ENCODE measurements at regions not wholly inside any gene's neighbourhood (a gene's known extent, or its start where the extent isn't known, plus 50 kb on each side); places are given as distances from the start of the nearest gene placed in this dataset.

DNA sequence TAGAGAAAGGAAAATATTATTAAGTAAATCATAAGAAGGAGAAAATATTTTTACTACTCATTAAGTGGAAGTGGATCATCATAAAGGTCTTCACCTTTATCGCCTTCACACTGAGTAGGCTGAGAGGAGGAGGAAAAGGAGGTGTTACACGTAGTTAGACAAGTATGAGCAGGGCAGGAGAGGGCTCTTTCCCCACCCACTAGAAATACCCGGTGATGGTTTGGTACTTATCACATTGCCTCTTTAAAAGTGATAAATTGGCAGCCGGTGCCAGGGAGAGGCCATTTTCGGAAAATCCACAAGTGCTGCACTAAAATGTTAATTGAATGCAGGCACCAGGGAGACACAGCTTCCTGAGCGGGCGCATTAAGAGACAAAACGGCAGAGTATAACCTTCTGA lies 598.7 kb upstream of the SOX11 start:
- ChIA-PET CTCF (ENCODE audit: low intra/inter-chr PET ratio, low total read pairs) (no interaction called here), POLR2A (no interaction called here)
- H3K9me3 ChIP-seq (ENCODE audit: low read length), result peaks cover 99% of the 10 kb centered on the region
- WGBS (ENCODE audit: low lambda C conversion rate), result 17% methylated on average over 8 of the region's 8 CpGs
- H3K4me2 ChIP-seq (ENCODE audit: low read depth, low read length), result no peak overlapping the region
- H2AFZ ChIP-seq (ENCODE audit: low read length), result no peak overlapping the region
- no peak for TF ChIP-seq ZNF674 (CRISPR knock-in tag; IDR thresholded peaks at IDR 0.05; ENCODE audit: low read depth)
- TF ChIP-seq, protein P1, sequence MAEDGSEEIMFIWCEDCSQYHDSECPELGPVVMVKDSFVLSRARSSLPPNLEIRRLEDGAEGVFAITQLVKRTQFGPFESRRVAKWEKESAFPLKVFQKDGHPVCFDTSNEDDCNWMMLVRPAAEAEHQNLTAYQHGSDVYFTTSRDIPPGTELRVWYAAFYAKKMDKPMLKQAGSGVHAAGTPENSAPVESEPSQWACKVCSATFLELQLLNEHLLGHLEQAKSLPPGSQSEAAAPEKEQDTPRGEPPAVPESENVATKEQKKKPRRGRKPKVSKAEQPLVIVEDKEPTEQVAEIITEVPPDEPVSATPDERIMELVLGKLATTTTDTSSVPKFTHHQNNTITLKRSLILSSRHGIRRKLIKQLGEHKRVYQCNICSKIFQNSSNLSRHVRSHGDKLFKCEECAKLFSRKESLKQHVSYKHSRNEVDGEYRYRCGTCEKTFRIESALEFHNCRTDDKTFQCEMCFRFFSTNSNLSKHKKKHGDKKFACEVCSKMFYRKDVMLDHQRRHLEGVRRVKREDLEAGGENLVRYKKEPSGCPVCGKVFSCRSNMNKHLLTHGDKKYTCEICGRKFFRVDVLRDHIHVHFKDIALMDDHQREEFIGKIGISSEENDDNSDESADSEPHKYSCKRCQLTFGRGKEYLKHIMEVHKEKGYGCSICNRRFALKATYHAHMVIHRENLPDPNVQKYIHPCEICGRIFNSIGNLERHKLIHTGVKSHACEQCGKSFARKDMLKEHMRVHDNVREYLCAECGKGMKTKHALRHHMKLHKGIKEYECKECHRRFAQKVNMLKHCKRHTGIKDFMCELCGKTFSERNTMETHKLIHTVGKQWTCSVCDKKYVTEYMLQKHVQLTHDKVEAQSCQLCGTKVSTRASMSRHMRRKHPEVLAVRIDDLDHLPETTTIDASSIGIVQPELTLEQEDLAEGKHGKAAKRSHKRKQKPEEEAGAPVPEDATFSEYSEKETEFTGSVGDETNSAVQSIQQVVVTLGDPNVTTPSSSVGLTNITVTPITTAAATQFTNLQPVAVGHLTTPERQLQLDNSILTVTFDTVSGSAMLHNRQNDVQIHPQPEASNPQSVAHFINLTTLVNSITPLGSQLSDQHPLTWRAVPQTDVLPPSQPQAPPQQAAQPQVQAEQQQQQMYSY (CRISPR knock-in tag; IDR thresholded peaks at IDR 0.05), result no peak
- no peak for TF ChIP-seq ZNF709 (CRISPR knock-in tag; IDR thresholded peaks at IDR 0.05)
- in situ Hi-C loops (cut with HindIII; ENCODE audit: extremely low pct_ligation_motif_present, low pct_unique_long_range_greater_than_20kb), result no loop called here
- ATAC-seq (no peak), FAIRE-seq (no peak), DNase-seq (ENCODE audit: low spot score) (no peak)
- no peak overlapping the region for H3K27ac ChIP-seq (ENCODE audit: extremely low read length, insufficient read depth, low read length)
- H4K20me1 ChIP-seq (ENCODE audit: insufficient read depth, low read length), result no peaks in the 10 kb centered on the region
- no peaks in the 10 kb centered on the region for H3K4me1 ChIP-seq (ENCODE audit: insufficient read depth, low read length)
- H3K27me3 ChIP-seq (ENCODE audit: control insufficient read depth in 1 of 2, insufficient read depth in 2 of 2, low read length in 2 of 2), result no peaks in the 10 kb centered on the region
- H3K9ac ChIP-seq (ENCODE audit: insufficient read depth, low read depth, low read length), result no peak overlapping the region
- no TSS peak for BruUV-seq (replicated peaks)
- H3K79me2 ChIP-seq (ENCODE audit: insufficient read depth, low read length), result no peaks in the 10 kb centered on the region
- intact Hi-C loops (cut with micrococcal nuclease; ENCODE audit: unreplicated experiment), result no loop called here
- no peak overlapping the region for H3K4me3 ChIP-seq (replicated peaks in 1 of 3; ENCODE audit: insufficient read depth in 1 of 3, low read depth in 2 of 3, low read length in 3 of 3)
- no peaks in the 10 kb centered on the region for H3K36me3 ChIP-seq (replicated peaks in 1 of 2; ENCODE audit: control insufficient read depth in 1 of 2, insufficient read depth in 2 of 2, low read length in 2 of 2)

DNA sequence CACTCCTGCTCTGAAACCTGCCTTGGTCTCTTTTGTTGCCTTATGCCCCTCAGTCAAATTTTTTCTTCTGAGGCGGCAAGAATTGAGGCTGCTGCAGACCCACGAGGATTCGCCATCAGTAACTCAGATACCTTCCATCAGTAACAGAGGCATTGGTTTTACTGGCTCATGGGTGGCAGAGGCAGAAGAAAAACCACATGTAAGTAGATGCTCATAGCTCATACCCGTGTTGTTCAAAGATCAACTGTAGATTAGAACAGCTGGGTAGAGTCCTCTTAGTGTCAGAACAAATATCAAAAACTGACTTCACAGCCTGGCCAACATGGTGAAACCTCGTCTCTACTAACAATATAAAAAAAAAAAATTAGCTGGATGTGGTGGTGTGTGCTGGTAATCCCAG lies 598.0 kb upstream of the SOX11 start:
- no peak overlapping the region for H3K9ac ChIP-seq (ENCODE audit: insufficient read depth, low read depth, low read length)
- H2AFZ ChIP-seq (ENCODE audit: low read length), result no peak overlapping the region
- ChIA-PET POLR2A (no interaction called here), CTCF (ENCODE audit: low intra/inter-chr PET ratio, low total read pairs) (no interaction called here)
- BruUV-seq (replicated peaks), result no TSS peak
- DNase-seq (ENCODE audit: low spot score) (no peak), FAIRE-seq (no peak), ATAC-seq (no peak)
- no peaks in the 10 kb centered on the region for H3K36me3 ChIP-seq (replicated peaks in 1 of 2; ENCODE audit: control insufficient read depth in 1 of 2, insufficient read depth in 2 of 2, low read length in 2 of 2)
- no peak overlapping the region for H3K4me3 ChIP-seq (replicated peaks in 1 of 3; ENCODE audit: insufficient read depth in 1 of 3, low read depth in 2 of 3, low read length in 3 of 3)
- no peaks in the 10 kb centered on the region for H4K20me1 ChIP-seq (ENCODE audit: insufficient read depth, low read length)
- no peaks in the 10 kb centered on the region for H3K4me1 ChIP-seq (ENCODE audit: insufficient read depth, low read length)
- H3K79me2 ChIP-seq (ENCODE audit: insufficient read depth, low read length), result no peaks in the 10 kb centered on the region
- no peaks in the 10 kb centered on the region for H3K27me3 ChIP-seq (ENCODE audit: control insufficient read depth in 1 of 2, insufficient read depth in 2 of 2, low read length in 2 of 2)
- intact Hi-C loops (cut with micrococcal nuclease; ENCODE audit: unreplicated experiment), result no loop called here
- WGBS (ENCODE audit: low lambda C conversion rate), result under 1% methylated on average over 5 of the region's 5 CpGs
- peaks cover 99% of the 10 kb centered on the region for H3K9me3 ChIP-seq (ENCODE audit: low read length)
- H3K4me2 ChIP-seq (ENCODE audit: low read depth, low read length), result no peak overlapping the region
- in situ Hi-C loops (cut with HindIII; ENCODE audit: extremely low pct_ligation_motif_present, low pct_unique_long_range_greater_than_20kb), result no loop called here
- H3K27ac ChIP-seq (ENCODE audit: extremely low read length, insufficient read depth, low read length), result no peak overlapping the region
- no peak for TF ChIP-seq PAX8 (CRISPR knock-in tag; IDR thresholded peaks at IDR 0.05; ENCODE audit: borderline replicate concordance)
- TF ChIP-seq ZNF841 (CRISPR knock-in tag; IDR thresholded peaks at IDR 0.05; ENCODE audit: borderline replicate concordance), result no peak
- TF ChIP-seq CENPX (CRISPR knock-in tag; IDR thresholded peaks at IDR 0.05), result no peak
- no peak for TF ChIP-seq ZNF614 (CRISPR knock-in tag; IDR thresholded peaks at IDR 0.05; ENCODE audit: borderline replicate concordance)
- TF ChIP-seq KDM3A (CRISPR knock-in tag; IDR thresholded peaks at IDR 0.05; ENCODE audit: low read depth), result no peak
- TF ChIP-seq ZNF18 (CRISPR knock-in tag; IDR thresholded peaks at IDR 0.05; ENCODE audit: insufficient replicate concordance), result no peak
- TF ChIP-seq CERS6 (CRISPR knock-in tag; IDR thresholded peaks at IDR 0.05), result no peak
- TF ChIP-seq U2AF1 (optimal IDR thresholded peaks at IDR 0.05; ENCODE audit: low read depth, low read length), result no peak
- TF ChIP-seq, protein P2, sequence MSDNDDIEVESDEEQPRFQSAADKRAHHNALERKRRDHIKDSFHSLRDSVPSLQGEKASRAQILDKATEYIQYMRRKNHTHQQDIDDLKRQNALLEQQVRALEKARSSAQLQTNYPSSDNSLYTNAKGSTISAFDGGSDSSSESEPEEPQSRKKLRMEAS (IDR thresholded peaks at IDR 0.05), result no peak
- no peak for TF ChIP-seq MAZ (IDR thresholded peaks at IDR 0.05; ENCODE audit: borderline replicate concordance, low read depth, low read length)
- no peak for TF ChIP-seq MAZ (CRISPR knock-in tag; IDR thresholded peaks at IDR 0.05; ENCODE audit: low read depth)
